CD4-positive, alpha-beta T cell (primary cell): ENCODE measurements at regions not wholly inside any gene's neighbourhood (a gene's known extent, or its start where the extent isn't known, plus 50 kb on each side); places are given as distances from the start of the nearest gene placed in this dataset.

Experiments used
- ATAC-seq: fragments of 200-7000 bp; cut with Tn5 transposase; one replicate; pipeline ENCODE4 v1.10.0; 2022; ENCODE audit warnings: mild to moderate bottlenecking; ENCODE audit not compliant: poor library complexity
- CTCF ChIA-PET: fragments of 350-600 bp; sonication (Branson Sonifier 250); formaldehyde crosslinking; loops from one replicate; lab custom pipeline; 2021; ENCODE audit warnings: antibody characterized with exemption, inconsistent platforms; lab: Charles Lee
- POLR2A ChIA-PET: fragments of 350-600 bp; sonication (Branson Sonifier 250); formaldehyde crosslinking; loops from one replicate; lab custom pipeline; 2021; ENCODE audit warnings: antibody characterized with exemption, inconsistent platforms; lab: Charles Lee
- DNase-seq, 14 experiments: peaks; one replicate each; pipeline ENCODE4 v3.0.0-alpha.2; 2013 to 2020; ENCODE audit warnings: mixed read lengths in 2 of 14
- H3K27ac ChIP-seq, 2 donors: one replicate each; pipeline versions ENCODE4 v1.5.1 to v1.7.0; 2013; ENCODE audit warnings: low read length in 2 of 2, low read depth in 1 of 2, mild to moderate bottlenecking in 1 of 2
- H3K27me3 ChIP-seq, 2 experiments: 1 replicate in 1 of 2; 2 replicates in 1 of 2; pipeline versions ENCODE4 v1.6.1 to v1.7.0; 2013; ENCODE audit warnings: low read length in 2 of 2, control low read depth in 1 of 2, mild to moderate bottlenecking in 1 of 2, moderate library complexity in 1 of 2; ENCODE audit not compliant: insufficient read depth in 2 of 2, control insufficient read depth in 1 of 2
- H3K36me3 ChIP-seq: one replicate; pipeline ENCODE4 v1.6.1; 2013; ENCODE audit warnings: low read length, control low read depth; ENCODE audit not compliant: insufficient read depth
- H3K4me1 ChIP-seq: one replicate; pipeline ENCODE4 v1.6.1; 2013; ENCODE audit warnings: low read length, control low read depth; ENCODE audit not compliant: insufficient read depth
- H3K4me3 ChIP-seq: one replicate; pipeline ENCODE4 v1.5.1; 2013; ENCODE audit warnings: mild to moderate bottlenecking, low read length, moderate library complexity
- H3K9me3 ChIP-seq, 2 experiments: 1 replicate in 1 of 2; 2 replicates in 1 of 2; pipeline versions ENCODE4 v1.6.1 to v1.7.0; 2013; ENCODE audit warnings: low read length in 2 of 2, mild to moderate bottlenecking in 2 of 2, control low read depth in 1 of 2, moderate library complexity in 1 of 2; ENCODE audit not compliant: control insufficient read depth in 1 of 2, insufficient read depth in 1 of 2
- H3K27ac Mint-ChIP-seq: one replicate; pipeline ENCODE4 v1.8.0; 2020; ENCODE audit warnings: mixed read lengths
- H3K27me3 Mint-ChIP-seq: one replicate; pipeline ENCODE4 v1.8.0; 2021; ENCODE audit warnings: mixed read lengths
- H3K36me3 Mint-ChIP-seq: one replicate; pipeline ENCODE4 v1.8.0; 2021; ENCODE audit warnings: low read depth, mixed read lengths
- H3K4me1 Mint-ChIP-seq: one replicate; pipeline ENCODE4 v1.8.0; 2021; ENCODE audit warnings: low read depth, mixed read lengths
- H3K4me3 Mint-ChIP-seq: one replicate; pipeline ENCODE4 v1.8.0; 2020; ENCODE audit warnings: mild to moderate bottlenecking, mixed read lengths
- H3K9me3 Mint-ChIP-seq: one replicate; pipeline ENCODE4 v1.8.0; 2020; ENCODE audit warnings: mixed read lengths
- CTCF ChIP-seq: fragments of 200-600 bp; IDR thresholded peaks from one replicate; pipeline ENCODE4 v1.8.0; 2022; ENCODE audit warnings: antibody characterized with exemption, mild to moderate bottlenecking
- intact Hi-C, 2 experiments: fragments of 100-400 bp; cut with DNase I in 1 of 2; cut with micrococcal nuclease in 1 of 2; formaldehyde crosslinking; loops; one replicate each; pipeline versions ENCODE4 v1.15.1 to v1.9.0; 2023 to 2025; cut with DNase I, micrococcal nuclease

GRCh38 chr14:30005114-30005808 is 77.6 kb upstream of the PRKD1 start:
- H3K4me3 ChIP-seq, result no peak overlapping the region
- Mint-ChIP-seq H3K27ac (no peak overlapping the region), H3K4me1 (no peaks in the 10 kb centered on the region), H3K9me3 (peaks cover 6% of the 10 kb centered on the region), H3K27me3 (no peaks in the 10 kb centered on the region), H3K4me3 (no peak overlapping the region), H3K36me3 (no peaks in the 10 kb centered on the region)
- ATAC-seq (no peak), DNase-seq (no peak)
- CTCF ChIA-PET, result no interaction called here
- no peak overlapping the region for H3K27ac ChIP-seq
- POLR2A ChIA-PET, result no interaction called here
- H3K4me1 ChIP-seq, result no peaks in the 10 kb centered on the region
- no peak for TF ChIP-seq CTCF
- intact Hi-C loops, result no loop called here
- H3K9me3 ChIP-seq, result peaks cover 0 to 11% of the 10 kb centered on the region in 2 experiments
- no peaks in the 10 kb centered on the region for H3K36me3 ChIP-seq
- no peaks in the 10 kb centered on the region for H3K27me3 ChIP-seq

- intact Hi-C loops, result no loop called here
- POLR2A ChIA-PET, result no interaction called here
- no peaks in the 10 kb centered on the region for H3K36me3 Mint-ChIP-seq
- no peak for TF ChIP-seq CTCF
- H3K4me3 Mint-ChIP-seq, result no peak overlapping the region
- Histone ChIP-seq H3K27me3 (no peaks in the 10 kb centered on the region), H3K36me3 (no peaks in the 10 kb centered on the region), H3K9me3 (peaks cover 0 to 11% of the 10 kb centered on the region in 2 experiments), H3K27ac (no peak overlapping the region), H3K4me1 (no peaks in the 10 kb centered on the region), H3K4me3 (no peak overlapping the region)
- no peak overlapping the region for H3K27ac Mint-ChIP-seq
- peaks cover 6% of the 10 kb centered on the region for H3K9me3 Mint-ChIP-seq
- ATAC-seq, result no peak
- CTCF ChIA-PET, result no interaction called here
- no peaks in the 10 kb centered on the region for H3K4me1 Mint-ChIP-seq
- DNase-seq, result no peak
- H3K27me3 Mint-ChIP-seq, result no peaks in the 10 kb centered on the region
These were observed 79.0 kb upstream of the PRKD1 start for GRCh38 chr14:30006695-30007094.

GRCh38 chr14:30015489-30015888 is 87.8 kb upstream of the PRKD1 start:
- no peaks in the 10 kb centered on the region for H3K27me3 ChIP-seq
- Mint-ChIP-seq H3K4me1 (no peaks in the 10 kb centered on the region), H3K36me3 (no peaks in the 10 kb centered on the region), H3K4me3 (no peak overlapping the region), H3K9me3 (peaks cover 13% of the 10 kb centered on the region), H3K27ac (no peak overlapping the region), H3K27me3 (no peaks in the 10 kb centered on the region)
- CTCF ChIA-PET, result no interaction called here
- H3K36me3 ChIP-seq, result no peaks in the 10 kb centered on the region
- no peak overlapping the region for H3K4me3 ChIP-seq
- DNase-seq (no peak), ATAC-seq (no peak)
- no peak for TF ChIP-seq CTCF
- intact Hi-C loops, result no loop called here
- no peaks in the 10 kb centered on the region for H3K4me1 ChIP-seq
- H3K9me3 ChIP-seq, result no peaks in the 10 kb centered on the region
- POLR2A ChIA-PET, result no interaction called here
- no peak overlapping the region for H3K27ac ChIP-seq
